Parathyroid adenoma (tissue), 2 donors: ENCODE measurements at regions not wholly inside any gene's neighbourhood (a gene's known extent, or its start where the extent isn't known, plus 50 kb on each side); places are given as distances from the start of the nearest gene placed in this dataset.

ENCODE experiments used
- H2AFZ ChIP-seq: fragments of 300-600 bp; sonication (generic); one replicate; pipeline ENCODE4 v1.7.0; 2017; ENCODE audit warnings: antibody characterized with exemption, mild to moderate bottlenecking
- H3K27ac ChIP-seq: fragments of 300-600 bp; sonication (generic); one replicate; pipeline ENCODE4 v1.7.0; 2017
- H3K27me3 ChIP-seq: fragments of 300-600 bp; sonication (generic); one replicate; pipeline ENCODE4 v1.7.0; 2017; ENCODE audit warnings: low read length; ENCODE audit not compliant: control insufficient read depth, insufficient read depth
- H3K36me3 ChIP-seq: fragments of 300-600 bp; sonication (generic); one replicate; pipeline ENCODE4 v1.7.0; 2017; ENCODE audit warnings: low read length; ENCODE audit not compliant: control insufficient read depth, insufficient read depth
- H3K4me1 ChIP-seq: fragments of 300-600 bp; sonication (generic); one replicate; pipeline ENCODE4 v1.7.0; 2017; ENCODE audit warnings: control low read depth
- H3K4me2 ChIP-seq: fragments of 300-600 bp; sonication (generic); one replicate; pipeline ENCODE4 v1.7.0; 2017; ENCODE audit warnings: low read length
- H3K4me3 ChIP-seq: fragments of 300-600 bp; sonication (generic); one replicate; pipeline ENCODE4 v1.7.0; 2017; ENCODE audit warnings: low read depth, low read length
- H3K79me2 ChIP-seq: fragments of 300-600 bp; sonication (generic); one replicate; pipeline ENCODE4 v1.7.0; 2017; ENCODE audit warnings: control low read depth
- H3K9ac ChIP-seq: fragments of 300-600 bp; sonication (generic); one replicate; pipeline ENCODE4 v1.7.0; 2017; ENCODE audit warnings: mild to moderate bottlenecking
- H3K9me3 ChIP-seq: fragments of 300-600 bp; sonication (generic); one replicate; pipeline ENCODE4 v1.7.0; 2017; ENCODE audit warnings: low read length; ENCODE audit not compliant: control insufficient read depth
- TF ChIP-seq, protein P1 (sequence below): fragments of 300-600 bp; sonication (generic); IDR thresholded peaks from one replicate; pipeline ENCODE4 v1.7.0; 2017; ENCODE audit warnings: antibody characterized with exemption, mild to moderate bottlenecking
- donor health status: primary hyperparathyroidism.

DNA sequence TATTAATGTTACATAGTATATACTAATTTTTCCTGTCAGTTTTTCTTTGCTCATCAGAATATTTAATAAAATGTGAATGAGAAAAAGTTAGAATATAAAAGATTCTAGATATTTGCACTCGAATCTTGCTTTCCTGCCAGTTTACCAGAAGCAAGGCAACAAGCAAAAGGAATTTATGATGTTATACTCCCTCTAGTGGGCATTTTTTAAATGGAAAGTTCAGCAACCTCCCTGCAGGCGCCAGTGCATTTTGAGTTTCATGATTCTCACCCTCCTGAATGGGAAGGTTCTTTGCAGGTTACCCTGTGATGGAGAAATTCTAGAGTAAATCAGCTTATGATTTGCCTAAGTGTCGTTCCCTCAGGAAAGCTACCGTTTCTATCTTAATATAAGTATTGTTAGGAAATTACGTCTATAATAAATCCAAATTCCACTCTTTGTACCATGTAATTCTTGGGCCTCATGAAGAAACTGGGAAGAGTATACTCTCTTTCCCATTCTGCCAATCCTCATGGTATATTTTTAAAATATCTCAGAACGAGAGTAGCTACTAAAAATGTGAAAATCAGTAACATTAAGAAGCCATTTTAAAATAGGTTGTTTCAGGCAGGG is 350.0 kb downstream of the CRPPA start:
- Histone ChIP-seq H3K9me3 (no peaks in the 10 kb centered on the region), H3K4me2 (no peak overlapping the region), H3K4me1 (no peaks in the 10 kb centered on the region), H3K36me3 (no peaks in the 10 kb centered on the region), H3K9ac (no peak overlapping the region), H3K79me2 (no peaks in the 10 kb centered on the region), H3K27ac (no peak overlapping the region), H3K27me3 (no peaks in the 10 kb centered on the region), H3K4me3 (no peak overlapping the region), H2AFZ (no peak overlapping the region)
- TF ChIP-seq, protein P1, sequence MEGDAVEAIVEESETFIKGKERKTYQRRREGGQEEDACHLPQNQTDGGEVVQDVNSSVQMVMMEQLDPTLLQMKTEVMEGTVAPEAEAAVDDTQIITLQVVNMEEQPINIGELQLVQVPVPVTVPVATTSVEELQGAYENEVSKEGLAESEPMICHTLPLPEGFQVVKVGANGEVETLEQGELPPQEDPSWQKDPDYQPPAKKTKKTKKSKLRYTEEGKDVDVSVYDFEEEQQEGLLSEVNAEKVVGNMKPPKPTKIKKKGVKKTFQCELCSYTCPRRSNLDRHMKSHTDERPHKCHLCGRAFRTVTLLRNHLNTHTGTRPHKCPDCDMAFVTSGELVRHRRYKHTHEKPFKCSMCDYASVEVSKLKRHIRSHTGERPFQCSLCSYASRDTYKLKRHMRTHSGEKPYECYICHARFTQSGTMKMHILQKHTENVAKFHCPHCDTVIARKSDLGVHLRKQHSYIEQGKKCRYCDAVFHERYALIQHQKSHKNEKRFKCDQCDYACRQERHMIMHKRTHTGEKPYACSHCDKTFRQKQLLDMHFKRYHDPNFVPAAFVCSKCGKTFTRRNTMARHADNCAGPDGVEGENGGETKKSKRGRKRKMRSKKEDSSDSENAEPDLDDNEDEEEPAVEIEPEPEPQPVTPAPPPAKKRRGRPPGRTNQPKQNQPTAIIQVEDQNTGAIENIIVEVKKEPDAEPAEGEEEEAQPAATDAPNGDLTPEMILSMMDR = peak; percentile 76

DNA sequence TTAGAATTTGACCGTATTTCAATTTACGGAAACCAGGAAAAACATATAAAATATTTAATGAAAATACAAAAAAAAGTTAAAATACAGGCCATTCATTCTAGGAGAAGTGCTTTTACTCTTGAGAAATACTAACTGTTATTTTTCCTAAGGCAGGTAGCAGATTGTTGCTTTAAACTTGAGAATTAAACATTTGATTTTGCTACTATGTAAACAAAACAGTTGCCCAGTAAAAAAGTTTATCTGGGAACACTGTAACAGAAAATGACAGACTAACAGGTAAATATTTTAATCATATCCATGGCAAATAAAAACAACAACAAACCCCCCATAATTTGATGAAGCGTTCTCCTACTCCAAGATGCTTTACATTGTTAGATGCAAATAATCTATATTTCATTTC is 350.5 kb downstream of the CRPPA start:
- H2AFZ ChIP-seq = no peak overlapping the region
- H3K36me3 ChIP-seq = no peaks in the 10 kb centered on the region
- no peaks in the 10 kb centered on the region for H3K4me1 ChIP-seq
- H3K4me3 ChIP-seq = no peak overlapping the region
- no peak overlapping the region for H3K27ac ChIP-seq
- no peaks in the 10 kb centered on the region for H3K27me3 ChIP-seq
- TF ChIP-seq, protein P1 = no peak
- H3K4me2 ChIP-seq = no peak overlapping the region
- H3K79me2 ChIP-seq = no peaks in the 10 kb centered on the region
- no peaks in the 10 kb centered on the region for H3K9me3 ChIP-seq
- H3K9ac ChIP-seq = no peak overlapping the region

DNA sequence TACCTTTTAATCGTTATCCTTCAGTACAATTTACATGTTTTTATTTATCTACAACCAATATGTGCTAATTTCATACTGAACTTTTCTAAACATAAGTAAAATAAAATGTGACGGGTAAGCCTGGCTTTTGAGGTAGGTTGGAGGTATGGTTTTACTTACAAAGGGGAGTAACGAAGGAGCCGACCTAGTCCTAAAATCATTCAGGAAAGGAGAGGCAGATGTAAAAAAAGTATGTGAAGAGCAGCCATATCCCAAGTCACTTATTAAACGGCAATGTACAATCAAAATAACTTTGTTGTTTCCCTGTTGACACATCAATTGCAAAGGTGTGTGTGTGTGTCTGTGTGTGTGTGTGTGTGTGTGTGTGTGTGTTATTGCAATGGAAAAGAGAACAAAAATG is 351.3 kb downstream of the CRPPA start:
- Histone ChIP-seq H3K9me3 (no peaks in the 10 kb centered on the region), H3K4me2 (no peak overlapping the region), H3K27ac (no peak overlapping the region), H2AFZ (no peak overlapping the region), H3K79me2 (no peaks in the 10 kb centered on the region), H3K4me1 (no peaks in the 10 kb centered on the region), H3K4me3 (no peak overlapping the region), H3K36me3 (no peaks in the 10 kb centered on the region), H3K9ac (no peak overlapping the region), H3K27me3 (no peaks in the 10 kb centered on the region)
- TF ChIP-seq, protein P1 = no peak

DNA sequence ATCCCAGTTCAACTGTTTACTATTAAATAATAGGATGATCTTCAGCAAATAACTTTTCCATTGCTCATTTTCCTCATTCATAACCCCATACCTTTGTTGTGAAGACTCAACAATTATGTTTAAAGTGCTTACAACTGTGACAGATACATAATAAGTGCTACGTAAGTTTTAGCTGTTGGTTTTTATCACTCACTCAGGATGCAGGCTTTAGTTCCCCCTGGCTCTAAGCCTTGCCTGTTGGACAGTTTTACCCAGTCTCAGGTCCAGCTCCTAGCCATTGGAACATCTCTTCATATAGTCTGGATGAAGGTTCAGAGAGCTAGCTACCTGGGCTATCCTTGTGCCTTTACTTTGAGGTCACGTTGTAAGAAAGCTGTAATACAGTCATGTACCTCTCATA is 353.2 kb downstream of the CRPPA start:
- TF ChIP-seq, protein P1 = no peak
- H3K36me3 ChIP-seq = no peaks in the 10 kb centered on the region

DNA sequence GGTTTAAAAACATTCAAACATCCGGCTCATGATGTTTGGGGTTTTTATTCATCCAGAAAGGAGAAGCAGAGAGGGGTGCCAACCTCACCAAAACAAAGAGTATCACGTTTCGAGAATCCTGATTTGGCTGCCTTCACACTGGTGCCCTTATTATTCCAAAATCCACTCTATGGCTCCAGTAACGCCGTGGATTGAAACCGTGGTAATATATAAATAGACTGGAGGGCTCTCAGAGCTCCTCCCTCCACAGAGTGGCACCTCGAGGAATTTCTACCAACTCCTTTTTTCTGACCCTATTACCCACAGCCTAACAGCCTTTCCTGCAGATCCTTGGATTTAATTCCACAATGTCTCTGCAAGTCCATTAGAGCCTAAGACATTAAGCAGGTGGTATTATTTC is 353.6 kb downstream of the CRPPA start:
- TF ChIP-seq, protein P1 = no peak
- Histone ChIP-seq H3K36me3 (no peaks in the 10 kb centered on the region), H2AFZ (no peak overlapping the region), H3K27me3 (no peaks in the 10 kb centered on the region), H3K4me3 (no peak overlapping the region), H3K4me2 (no peak overlapping the region), H3K4me1 (no peaks in the 10 kb centered on the region), H3K27ac (no peak overlapping the region), H3K9me3 (no peaks in the 10 kb centered on the region), H3K9ac (no peak overlapping the region), H3K79me2 (no peaks in the 10 kb centered on the region)

More for the DNA sequence above, 353.2 kb downstream of the CRPPA start:
- no peaks in the 10 kb centered on the region for H3K4me1 ChIP-seq
- no peaks in the 10 kb centered on the region for H3K27me3 ChIP-seq
- H3K9me3 ChIP-seq = no peaks in the 10 kb centered on the region
- no peak overlapping the region for H3K4me3 ChIP-seq
- H2AFZ ChIP-seq = no peak overlapping the region
- H3K27ac ChIP-seq = no peak overlapping the region
- no peaks in the 10 kb centered on the region for H3K79me2 ChIP-seq
- no peak overlapping the region for H3K4me2 ChIP-seq
- no peak overlapping the region for H3K9ac ChIP-seq
